K562 (cell line): ENCODE measurements at regions not wholly inside any gene's neighbourhood (a gene's known extent, or its start where the extent isn't known, plus 50 kb on each side); places are given as distances from the start of the nearest gene placed in this dataset.

Experiments used
- ATAC-seq: fragments of 200-7000 bp; cut with Tn5 transposase; 3 replicates; pipeline ENCODE4 v1.9.1; 2020; ENCODE audit warnings: moderate library complexity
- BruUV-seq: library from RNA; stranded (reverse); fragments of 400-500 nt; replicated peaks from 2 replicates; lab custom pipeline; 2021; lab: Mats Ljungman, UMichigan
- CTCF ChIA-PET: fragments of 300-600 bp; formaldehyde crosslinking; extraction: SDS; loops from one replicate; lab custom pipeline; 2021; ENCODE audit warnings: low intra/inter-chr PET ratio; lab: Yijun Ruan, JAX
- POLR2A ChIA-PET: fragments of 300-600, 350-650 bp; sonication (Branson Sonifier 250); formaldehyde crosslinking; extraction: SDS; loops from one replicate; lab custom pipeline; 2021; ENCODE audit warnings: antibody characterized with exemption, inconsistent platforms; lab: Yijun Ruan, JAX
- DNase-seq, 4 experiments: peaks; one replicate each; pipeline versions ENCODE4 v3.0.0 to v3.0.0-alpha.2; 2011 to 2018; ENCODE audit warnings: low spot score in 3 of 4, mixed read lengths in 3 of 4; ENCODE audit errors: extremely low read depth in 1 of 4
- FAIRE-seq: peaks from 2 replicates; lab custom pipeline; 2011; peaks lifted over from hg19 to GRCh38; lab: Jason Lieb, UNC
- H2AFZ ChIP-seq: 2 replicates; pipeline ENCODE4 v1.6.0; 2011; ENCODE audit warnings: low read depth, low read length, control low read depth, inconsistent platforms
- H3K27ac ChIP-seq: fragments of 200-600 bp; 3 replicates; pipeline ENCODE4 v1.8.0; 2011; ENCODE audit warnings: low read depth, mild to moderate bottlenecking, control low read depth, inconsistent platforms, low read length, moderate library complexity, mixed read lengths; ENCODE audit errors: extremely low read depth
- H3K27me3 ChIP-seq, 2 experiments: fragments of 300-600 bp in 1 of 2; 2 replicates in 1 of 2; 3 replicates in 1 of 2; pipeline versions ENCODE4 v1.6.0 to v1.8.0; 2011; ENCODE audit warnings: inconsistent platforms in 2 of 2, low read length in 2 of 2, mild to moderate bottlenecking in 1 of 2, mixed read lengths in 1 of 2, moderate library complexity in 1 of 2; ENCODE audit not compliant: control insufficient read depth in 2 of 2, insufficient read depth in 2 of 2
- H3K36me3 ChIP-seq: fragments of 300-600 bp; 3 replicates; pipeline ENCODE4 v1.8.0; 2011; ENCODE audit warnings: mild to moderate bottlenecking, low read length, inconsistent platforms; ENCODE audit not compliant: control insufficient read depth, insufficient read depth
- H3K4me1 ChIP-seq, 2 experiments: fragments of 200-600 bp in 1 of 2; replicated peaks in 1 of 2; 2 replicates in 1 of 2; 3 replicates in 1 of 2; pipeline versions ENCODE4 v1.5.1 to v1.8.0; 2011; ENCODE audit warnings: inconsistent platforms in 2 of 2, low read length in 2 of 2, mild to moderate bottlenecking in 1 of 2, mixed read lengths in 1 of 2, moderate library complexity in 1 of 2; ENCODE audit not compliant: control insufficient read depth in 2 of 2, insufficient read depth in 2 of 2
- H3K4me2 ChIP-seq: 2 replicates; pipeline ENCODE4 v1.6.1; 2011; ENCODE audit warnings: low read length, control low read depth, inconsistent platforms, mixed read lengths; ENCODE audit not compliant: insufficient read depth
- H3K4me3 ChIP-seq: fragments of 200-600 bp; sonication (generic), shearing (Covaris generic); 2 replicates; pipeline ENCODE4 v1.5.1; 2016; ENCODE audit warnings: control low read depth, inconsistent platforms
- H3K79me2 ChIP-seq: fragments of 200-600 bp; 3 replicates; pipeline ENCODE4 v1.8.0; 2011; ENCODE audit warnings: low read length, inconsistent platforms; ENCODE audit not compliant: control insufficient read depth, insufficient read depth
- H3K9ac ChIP-seq, 2 experiments: 2 replicates each; pipeline versions ENCODE4 v1.6.0 to v1.6.1; 2011; ENCODE audit warnings: low read depth in 2 of 2, low read length in 2 of 2, control low read depth in 1 of 2, inconsistent platforms in 1 of 2, mild to moderate bottlenecking in 1 of 2, mixed read lengths in 1 of 2; ENCODE audit not compliant: insufficient read depth in 1 of 2
- H3K9me1 ChIP-seq: one replicate; pipeline ENCODE4 v1.6.0; 2011; ENCODE audit warnings: inconsistent platforms, mild to moderate bottlenecking, low read length, moderate library complexity; ENCODE audit not compliant: control insufficient read depth, insufficient read depth
- H3K9me3 ChIP-seq: replicated peaks from 2 replicates; pipeline ENCODE4 v1.5.1; 2011; ENCODE audit warnings: low read depth, low read length, inconsistent platforms; ENCODE audit not compliant: control insufficient read depth, insufficient read depth
- H4K20me1 ChIP-seq: replicated peaks from 2 replicates; pipeline ENCODE4 v1.6.1; 2011; ENCODE audit warnings: low read length, inconsistent platforms, mixed read lengths; ENCODE audit not compliant: control insufficient read depth, insufficient read depth
- ELF4 ChIP-seq: fragments of 450-650 bp; formaldehyde crosslinking; IDR thresholded peaks from 2 replicates; pipeline ENCODE4 v1.4.0; 2022; ENCODE audit warnings: missing genetic modification characterization
- GTF2A2 ChIP-seq: IDR thresholded peaks from 2 replicates; pipeline ENCODE4 v1.6.1; 2016; ENCODE audit warnings: mild to moderate bottlenecking, missing genetic modification characterization, missing compliant biosample characterization
- MEIS2 ChIP-seq: fragments of 450-650 bp; IDR thresholded peaks from 2 replicates; pipeline ENCODE4 v1.6.1; 2014; ENCODE audit warnings: mild to moderate bottlenecking; ENCODE audit not compliant: partially characterized antibody
- SIRT6 ChIP-seq: IDR thresholded peaks from one replicate; pipeline ENCODE4 v1.6.1; 2012; ENCODE audit warnings: low read depth, mild to moderate bottlenecking, control low read depth, inconsistent platforms, low read length, moderate library complexity
- ZC3H8 ChIP-seq: fragments of 450-650 bp; IDR thresholded peaks from 2 replicates; pipeline ENCODE4 v1.6.1; 2017
- ZNF41 ChIP-seq: fragments of 250-450 bp; sonication (Bioruptor Pico); conservative IDR thresholded peaks from 2 replicates; pipeline ENCODE4 v1.4.0; 2020; ENCODE audit warnings: mild to moderate bottlenecking
- WGBS: fragments of 100-300 bp; shearing (Covaris generic); methylation state at CpG from one replicate; pipeline ENCODE4 v1.1.6; 2016; ENCODE audit warnings: low coverage, mixed read lengths; ENCODE audit not compliant: insufficient coverage; ENCODE audit errors: missing lambda C conversion rate; 5-methylcytosine and 5-hydroxymethylcytosine counted together
- in situ Hi-C: fragments of 300-500 bp; cut with MboI; formaldehyde crosslinking; loops from 4 replicates; pipeline ENCODE4 v1.15.0; 2018; ENCODE audit warnings: inconsistent platforms, mixed read lengths
- intact Hi-C: fragments of 100-400 bp; cut with micrococcal nuclease; formaldehyde crosslinking; loops from 2 replicates; pipeline ENCODE4 v1.14.2; 2022

DNA sequence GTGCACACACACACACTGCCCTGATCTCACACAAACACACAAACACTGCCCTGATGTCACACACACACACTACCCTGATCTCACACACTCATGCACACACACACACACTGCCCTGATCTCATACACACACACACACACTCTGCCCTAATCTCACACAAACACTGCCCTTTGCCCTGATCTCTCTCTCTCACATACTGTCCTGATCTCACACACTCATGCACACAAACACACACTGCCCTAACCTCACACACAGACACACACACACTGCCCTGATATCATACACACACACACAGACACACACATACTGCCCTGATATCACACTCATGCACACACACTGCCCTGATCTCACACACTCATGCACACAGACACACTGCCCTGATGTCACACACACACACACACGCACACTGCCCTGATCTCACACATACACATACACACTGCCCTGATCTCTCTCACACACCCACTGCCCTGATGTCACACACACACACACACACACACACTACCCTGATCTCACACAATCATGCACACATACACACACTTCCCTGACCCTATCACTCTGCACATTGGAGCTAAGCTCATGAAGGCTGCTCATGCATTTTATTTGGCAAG lies 97.6 kb upstream of the DIO3 start:
- POLR2A ChIA-PET, result interaction anchor here (0.9 kb wide), 1 partner anchor 10 kb away, joined by 3 read pairs; no protein-coding TSS in a partner anchor
- H3K9me3 ChIP-seq, result no peaks in the 10 kb centered on the region
- H4K20me1 ChIP-seq, result no peaks in the 10 kb centered on the region
- intact Hi-C loops, result no loop called here
- H3K4me2 ChIP-seq, result no peak overlapping the region
- CTCF ChIA-PET, result no interaction called here
- H3K9me1 ChIP-seq, result no peaks in the 10 kb centered on the region
- no peak overlapping the region for H3K4me3 ChIP-seq
- WGBS, result 13% methylated on average over 1 of the region's 1 CpG
- no peaks in the 10 kb centered on the region for H3K36me3 ChIP-seq
- no TSS peak for BruUV-seq
- H3K27ac ChIP-seq, result no peak overlapping the region
- no peak overlapping the region for H3K9ac ChIP-seq
- ATAC-seq (no peak), FAIRE-seq (no peak), DNase-seq (no peak)
- in situ Hi-C loops, result no loop called here
- H3K4me1 ChIP-seq, result peaks cover 0 to 8% of the 10 kb centered on the region in 2 experiments; a peak in 2 of 5 replicates
- H2AFZ ChIP-seq, result no peak overlapping the region
- no peaks in the 10 kb centered on the region for H3K79me2 ChIP-seq
- peaks cover 0 to 54% of the 10 kb centered on the region in 2 experiments; a peak in 2 of 5 replicates for H3K27me3 ChIP-seq
- TF ChIP-seq ZC3H8, result no peak
- no peak for TF ChIP-seq MEIS2
- TF ChIP-seq GTF2A2 (tag), result no peak
- no peak for TF ChIP-seq ZNF41 (CRISPR knock-in tag)
- no peak for TF ChIP-seq ELF4 (CRISPR knock-in tag)
- TF ChIP-seq SIRT6, result no peak
